GM18499 (cell line): ENCODE measurements at regions not wholly inside any gene's neighbourhood (a gene's known extent, or its start where the extent isn't known, plus 50 kb on each side); places are given as distances from the start of the nearest gene placed in this dataset.
"Not testable (repeated sequence)": the region's sequence is repeated elsewhere in the genome, so short reads cannot be mapped to it uniquely, and the experiment has no call there.

Source experiments
- ATAC-seq: cut with Tn5 transposase; IDR thresholded peaks from one replicate; pipeline ENCODE4 v1.9.1; 2021; ENCODE audit warnings: moderate number of reproducible peaks; ENCODE audit not compliant: insufficient read depth, unreplicated experiment

- ATAC-seq = no peak
Measured at GRCh38 chr5:125059255-125060002, 313.0 kb upstream of the ZNF608 start.

DNA sequence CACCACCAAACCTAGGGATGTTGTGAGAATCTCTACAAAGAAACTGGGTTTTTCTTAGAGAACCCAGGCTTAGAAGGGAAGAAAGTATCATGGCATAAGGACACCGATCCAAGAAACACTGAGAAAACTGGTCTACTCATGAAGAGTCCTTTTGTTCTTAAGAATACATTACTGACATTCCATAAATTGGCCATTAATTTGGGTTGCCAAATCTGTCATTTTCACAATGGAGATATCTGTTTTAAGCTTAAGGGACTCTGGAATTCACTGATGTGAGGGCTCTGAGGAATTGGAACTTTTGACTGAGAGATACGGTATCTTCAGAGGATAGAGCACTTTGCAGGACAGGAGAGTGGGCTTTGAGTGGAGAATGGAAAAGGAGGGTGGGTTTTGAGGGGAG is 315.3 kb upstream of the ZNF608 start:
- ATAC-seq = no peak

GRCh38 chr5:125064621-125065438 is 318.4 kb upstream of the ZNF608 start:
- ATAC-seq = no peak

DNA sequence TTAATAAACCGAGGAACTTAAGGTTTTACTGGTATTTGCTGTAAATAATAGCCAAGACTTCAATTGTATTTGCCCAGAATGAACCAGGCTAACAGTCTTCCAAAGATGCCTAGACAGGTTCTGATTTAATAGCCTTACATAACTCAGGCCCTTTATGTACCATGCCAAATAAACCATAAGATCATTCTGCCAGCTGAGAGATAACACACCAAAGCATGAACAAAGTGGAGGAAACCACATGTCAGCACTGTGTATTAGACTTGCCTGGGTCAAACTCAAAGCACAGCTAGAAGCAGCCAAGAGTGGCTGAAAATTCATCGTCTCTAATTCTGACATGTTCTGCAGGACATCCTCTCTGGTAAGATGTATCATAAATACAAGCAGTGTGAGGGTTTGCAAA is 319.3 kb upstream of the ZNF608 start:
- ATAC-seq = no peak

- no peak for ATAC-seq
Measured at GRCh38 chr5:125070961-125071360, 324.5 kb upstream of the ZNF608 start.

DNA sequence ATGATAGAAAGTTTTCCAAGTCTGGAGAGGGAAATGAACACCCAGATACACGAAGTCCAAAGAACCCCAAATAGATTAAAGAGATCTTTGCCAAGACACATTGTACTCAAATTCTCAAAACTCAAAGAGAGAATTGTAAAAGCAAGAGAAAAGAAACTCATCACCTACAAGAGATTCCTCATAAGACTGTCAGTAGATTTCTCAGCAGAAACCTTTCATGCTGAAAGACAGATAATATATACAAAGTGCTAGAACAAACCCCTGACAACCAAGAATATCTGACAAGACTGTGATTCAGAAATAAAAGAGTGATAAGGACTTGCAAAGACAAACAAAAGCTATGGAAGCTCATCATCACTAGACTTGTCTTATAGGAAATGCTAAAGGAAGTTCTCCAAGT is 326.7 kb upstream of the ZNF608 start:
- no peak for ATAC-seq

DNA sequence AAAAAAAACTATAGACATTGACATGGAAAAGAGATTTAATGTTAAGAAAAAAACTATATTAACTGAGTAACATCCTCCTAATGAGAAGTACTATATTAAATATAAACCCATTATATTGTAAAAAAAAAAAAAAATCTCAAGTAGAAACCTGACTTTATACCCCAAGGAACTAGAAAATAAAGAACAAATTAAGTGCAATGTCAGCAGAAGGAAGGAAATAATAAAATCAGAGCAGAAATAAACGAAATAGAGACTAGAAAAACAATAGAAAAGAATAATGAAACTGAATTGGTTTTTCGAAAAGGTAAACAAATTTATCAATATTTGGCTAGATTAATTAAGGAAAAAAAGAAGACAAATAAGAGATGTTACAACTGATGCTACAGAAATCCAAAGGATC is 329.1 kb upstream of the ZNF608 start:
- no peak for ATAC-seq

- ATAC-seq = not testable (repeated sequence)
Measured at GRCh38 chr5:125079028-125079427, 332.6 kb upstream of the ZNF608 start.

DNA sequence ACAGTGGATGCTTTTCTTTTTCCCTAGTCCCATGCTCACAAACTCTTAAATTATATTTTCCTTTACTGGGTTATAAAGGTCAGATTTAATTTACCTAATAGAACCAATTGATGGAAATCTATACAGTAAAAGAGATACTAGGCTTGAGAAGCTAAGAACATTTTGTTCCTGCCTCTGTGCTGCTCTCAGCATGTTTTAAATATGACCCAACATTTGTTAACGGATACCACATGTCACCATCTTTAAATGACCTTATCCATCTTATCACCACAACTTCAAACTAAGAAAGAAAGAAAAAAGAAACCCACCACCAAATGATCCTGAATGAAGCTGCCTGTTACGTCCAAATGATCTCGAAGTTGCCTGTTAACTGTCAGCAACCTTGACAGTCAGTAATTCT is 334.7 kb upstream of the ZNF608 start:
- ATAC-seq = no peak

- ATAC-seq = no peak
Measured at GRCh38 chr5:125083981-125084380, 337.5 kb upstream of the ZNF608 start.

DNA sequence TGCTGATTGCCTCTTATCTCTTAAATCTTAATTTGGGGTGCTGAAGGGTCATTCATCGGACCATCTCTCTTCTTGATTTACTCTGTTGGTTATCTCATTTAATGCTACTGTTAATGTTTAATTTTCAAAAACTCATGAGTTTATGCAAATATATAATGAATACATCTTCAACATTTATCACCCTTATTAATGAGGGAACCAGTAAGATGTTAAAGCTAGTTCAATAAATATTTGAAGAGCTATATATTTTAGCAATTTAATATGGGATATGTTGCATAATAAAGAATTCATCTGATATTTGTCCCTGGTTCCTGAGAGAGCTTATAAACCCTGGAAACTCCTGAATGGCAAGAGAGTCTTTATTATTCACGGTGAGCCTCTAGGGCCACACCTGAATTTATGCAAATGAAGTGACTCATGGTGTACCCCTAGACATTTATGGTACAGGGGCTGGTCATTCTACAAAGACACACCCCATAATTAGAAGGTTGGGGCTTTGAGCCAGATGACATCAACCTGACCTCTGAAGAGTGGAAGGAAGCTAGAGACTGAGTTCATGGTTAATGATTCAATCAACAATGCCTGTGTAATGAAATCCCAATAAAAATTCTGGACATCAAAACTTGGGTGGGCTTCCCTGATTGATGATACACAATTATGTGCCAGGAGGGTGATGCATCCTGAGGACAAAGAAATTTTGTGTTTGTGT is 339.5 kb upstream of the ZNF608 start:
- no peak for ATAC-seq

- no peak for ATAC-seq
Measured at GRCh38 chr5:125088522-125089105, 342.2 kb upstream of the ZNF608 start.

GRCh38 chr5:125092138-125092537 is 345.7 kb upstream of the ZNF608 start:
- ATAC-seq = not testable (repeated sequence)

DNA sequence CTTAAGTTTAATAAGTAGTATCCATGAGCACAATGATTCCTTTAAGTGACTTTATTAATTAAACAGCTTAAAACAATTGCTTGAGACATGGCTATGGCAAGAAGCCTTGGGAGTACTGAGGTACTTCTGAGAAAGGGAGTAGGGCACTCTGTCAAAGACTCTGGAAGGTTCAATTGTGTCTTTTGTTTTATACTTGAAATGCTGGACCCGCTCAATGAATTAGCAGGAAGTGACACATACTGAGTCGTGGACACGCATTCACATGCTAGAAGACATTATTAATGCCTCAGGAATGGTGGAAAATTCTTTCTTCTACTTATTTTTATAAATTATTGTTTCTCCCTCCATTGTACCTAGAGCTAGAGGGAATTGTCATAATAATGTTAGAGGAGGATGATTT is 347.3 kb upstream of the ZNF608 start:
- ATAC-seq = no peak

DNA sequence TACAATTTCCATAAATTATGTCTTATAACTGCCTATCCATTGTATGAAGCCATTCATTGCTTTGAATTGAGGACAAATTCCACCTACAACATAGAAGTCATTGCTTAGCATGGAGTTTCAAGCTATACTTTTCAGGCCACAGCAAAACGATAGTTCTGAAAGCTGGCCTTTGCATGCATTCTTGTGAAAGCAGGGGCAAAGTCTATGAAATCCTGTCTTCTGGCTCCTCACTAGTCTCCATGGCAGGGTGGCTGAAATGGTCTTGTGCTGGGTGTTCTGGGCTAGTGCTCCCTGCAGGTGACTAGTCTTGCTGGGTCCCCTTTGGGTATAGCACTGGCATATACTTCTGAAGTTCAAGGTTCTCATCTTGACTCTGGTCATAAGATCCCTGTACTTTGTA is 353.9 kb upstream of the ZNF608 start:
- ATAC-seq = no peak

DNA sequence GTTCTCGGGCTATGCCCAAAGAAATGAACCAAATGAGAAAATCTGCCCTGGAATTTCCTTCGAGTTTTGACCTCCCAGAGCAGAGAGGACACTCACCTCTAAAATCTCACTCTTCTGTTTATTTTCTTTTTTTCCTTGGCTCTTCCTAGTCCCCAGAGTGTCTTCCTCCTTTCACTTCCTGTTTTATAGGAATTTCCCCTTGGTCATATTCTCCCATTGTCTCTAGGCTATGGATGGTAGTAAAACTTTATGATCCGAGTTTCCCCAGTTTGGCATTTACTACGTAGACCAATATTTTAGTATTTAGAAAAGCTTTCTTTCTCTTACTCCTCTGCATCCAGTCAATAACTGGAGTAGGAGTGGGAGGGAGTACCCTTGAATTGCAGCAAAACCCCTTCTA is 354.5 kb upstream of the ZNF608 start:
- ATAC-seq = no peak

- no peak for ATAC-seq
Measured at GRCh38 chr5:125103459-125103858, 357.0 kb upstream of the ZNF608 start.

DNA sequence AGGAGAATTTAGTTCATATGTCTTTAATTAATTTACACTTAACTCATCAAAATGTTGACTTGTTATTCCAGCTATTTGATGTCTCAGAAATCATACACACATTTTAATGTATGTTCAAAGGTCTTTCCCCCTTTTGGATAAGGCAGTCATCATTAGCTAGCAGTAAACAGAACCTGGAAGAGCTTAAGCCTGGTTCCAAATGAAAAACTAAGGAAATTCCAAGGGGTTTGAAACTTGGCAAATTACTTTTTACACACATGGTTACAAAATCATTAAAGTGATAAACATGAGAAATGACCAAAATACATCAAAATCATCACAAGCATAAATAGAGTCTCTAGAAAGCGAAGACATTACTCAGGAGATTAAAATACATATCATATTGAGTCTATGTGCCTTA is 359.8 kb upstream of the ZNF608 start:
- no peak for ATAC-seq

DNA sequence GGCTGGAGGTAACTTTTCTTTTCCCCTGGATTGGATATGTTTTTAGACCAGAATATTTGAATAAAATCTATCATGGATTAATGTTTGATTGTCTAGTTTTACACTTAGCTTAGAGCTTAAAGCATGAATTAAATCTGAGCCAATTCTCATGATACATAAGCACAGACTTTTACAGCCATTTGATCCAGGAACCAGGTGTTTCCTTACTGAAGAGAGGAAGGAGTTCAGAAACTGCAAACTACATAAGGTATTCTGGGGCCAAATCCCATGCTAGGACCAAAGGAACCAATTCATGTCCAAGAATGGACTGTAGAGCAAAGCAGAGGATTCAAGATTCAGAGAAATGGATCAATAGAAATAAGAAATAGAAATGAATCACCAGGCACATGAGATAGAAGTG is 360.4 kb upstream of the ZNF608 start:
- ATAC-seq = no peak

- no peak for ATAC-seq
Measured at GRCh38 chr5:125109293-125109692, 362.9 kb upstream of the ZNF608 start.

DNA sequence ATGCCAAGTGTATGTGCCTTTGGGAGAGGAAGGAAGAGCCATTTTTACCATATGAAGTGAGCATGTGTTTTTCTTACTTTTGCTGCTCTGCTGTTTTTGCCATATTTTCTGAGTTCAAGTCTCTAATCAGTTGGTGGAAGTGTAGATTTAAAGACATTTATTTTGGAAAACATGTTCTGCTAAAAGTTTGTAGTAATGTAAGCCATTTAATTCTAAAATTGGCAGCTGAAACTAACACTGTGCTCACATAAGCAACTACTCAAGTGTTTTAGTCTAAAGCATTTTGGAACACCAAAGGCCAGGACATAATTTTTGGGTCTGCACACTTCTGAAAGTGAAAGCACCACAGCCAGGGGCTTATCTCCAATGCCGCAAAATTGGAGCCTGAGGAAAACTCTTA is 363.4 kb upstream of the ZNF608 start:
- no peak for ATAC-seq
